ENCODE measurements at regions not wholly inside any gene's neighbourhood (a gene's known extent, or its start where the extent isn't known, plus 50 kb on each side); places are given as distances from the start of the nearest gene placed in this dataset.

DNA sequence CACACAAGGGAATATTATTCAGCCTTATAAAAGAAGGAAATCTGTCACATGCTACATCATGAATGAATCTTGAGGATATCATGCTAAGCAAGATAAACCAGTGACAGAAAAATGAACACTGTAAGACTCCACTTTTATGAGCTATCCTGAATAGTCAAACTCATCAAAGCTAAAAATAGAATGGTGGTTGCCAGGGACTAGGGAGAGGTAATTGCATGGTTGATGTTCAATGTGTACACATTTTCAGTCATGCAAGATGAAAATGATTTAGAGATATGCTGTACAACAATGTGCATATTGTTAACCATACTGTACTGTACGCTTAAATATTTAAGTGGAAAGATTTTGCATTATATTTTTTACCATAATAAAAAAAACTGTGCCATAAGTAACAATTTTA lies 1349.1 kb downstream of the XPNPEP1 start:
- Histone ChIP-seq H3K4me1 (replicated peaks in 1 of 4; ENCODE audit: control insufficient read depth in 3 of 4, insufficient read depth in 4 of 4, low read length in 3 of 4) (no peaks in the 10 kb centered on the region), H3K27ac (ENCODE audit: low read depth, low read length) (no peak overlapping the region), H3K4me3 (ENCODE audit: extremely low read depth in 1 of 4, insufficient read depth in 2 of 4, low read depth in 3 of 4, low read length in 4 of 4) (no peak overlapping the region), H4K91ac (replicated peaks; ENCODE audit: insufficient read length, low read length) (no peak overlapping the region), H2BK5ac (ENCODE audit: low read depth, low read length) (no peak overlapping the region), H2BK12ac (ENCODE audit: low read depth, low read length) (no peak overlapping the region), H3K23me2 (ENCODE audit: low read depth, low read length) (no peaks in the 10 kb centered on the region), H3K9me3 (ENCODE audit: insufficient read depth in 2 of 2, low read depth in 1 of 2, low read length in 1 of 2) (no peaks in the 10 kb centered on the region), H2BK20ac (ENCODE audit: low read length) (no peak overlapping the region), H2BK15ac (ENCODE audit: low read length) (no peak overlapping the region), H4K5ac (ENCODE audit: insufficient read length, low read depth, low read length) (no peak overlapping the region), H3K36me3 (ENCODE audit: control insufficient read depth in 2 of 4, insufficient read depth in 4 of 4, low read length in 3 of 4) (no peaks in the 10 kb centered on the region), H3K27me3 (replicated peaks in 1 of 4; ENCODE audit: control insufficient read depth in 3 of 4, extremely low read depth in 1 of 4, insufficient read depth in 3 of 4, low read length in 3 of 4) (no peaks in the 10 kb centered on the region), H2BK120ac (replicated peaks; ENCODE audit: low read depth, low read length) (no peak overlapping the region), H2AK5ac (ENCODE audit: low read depth, low read length) (no peak overlapping the region), H3K14ac (ENCODE audit: insufficient read length) (no peak overlapping the region), H3K79me2 (ENCODE audit: control insufficient read depth in 1 of 2, insufficient read depth in 2 of 2, low read length in 2 of 2) (no peaks in the 10 kb centered on the region), H3K9ac (replicated peaks in 1 of 4; ENCODE audit: extremely low read depth in 1 of 4, low read depth in 3 of 4, low read length in 3 of 4) (no peak overlapping the region), H3K4ac (replicated peaks; ENCODE audit: insufficient read length, low read depth, low read length) (no peak overlapping the region), H2AFZ (ENCODE audit: low read length) (no peak overlapping the region), H4K20me1 (replicated peaks in 1 of 2; ENCODE audit: control insufficient read depth in 1 of 2, insufficient read depth in 2 of 2, low read length in 2 of 2) (no peaks in the 10 kb centered on the region), H4K8ac (ENCODE audit: extremely low read depth, insufficient read depth, low read length) (no peak overlapping the region), H3K79me1 (ENCODE audit: low read depth, low read length) (no peaks in the 10 kb centered on the region), H3K23ac (ENCODE audit: insufficient read length) (no peak overlapping the region), H3K4me2 (ENCODE audit: insufficient read depth in 1 of 2, low read depth in 2 of 2, low read length in 2 of 2) (no peak overlapping the region), H3K56ac (replicated peaks; ENCODE audit: insufficient read length, low read depth, low read length) (no peak overlapping the region), H3K18ac (ENCODE audit: extremely low read depth, low read length) (no peak overlapping the region)
- 82% methylated on average over 1 of the region's 1 CpG; no CpG with 5 or more reads in 1 of the 2 experiments for WGBS, 2 experiments (ENCODE audit: extremely low coverage in 1 of 2, insufficient coverage in 1 of 2, insufficient read length in 1 of 2, insufficient replicate concordance in 2 of 2, low coverage in 1 of 2, low lambda C conversion rate in 2 of 2, missing lambda C conversion rate in 1 of 2)
- DNase-seq (ENCODE audit: low read depth in 1 of 2, low spot score in 2 of 2) (no peak), FAIRE-seq (no peak)
- ChIA-PET CTCF (ENCODE audit: partially characterized antibody) (interaction anchor here (1.0 kb wide), 1 partner anchor 12 kb away, joined by 3 read pairs; no protein-coding TSS in a partner anchor), POLR2A (ENCODE audit: partially characterized antibody) (no interaction called here)
- TF ChIP-seq SP2 (IDR thresholded peaks at IDR 0.05; ENCODE audit: low read length) (no peak), SP1 (IDR thresholded peaks at IDR 0.05; ENCODE audit: low read depth, low read length) (no peak), EP300 (IDR thresholded peaks at IDR 0.05; ENCODE audit: borderline replicate concordance in 1 of 2, low read depth in 2 of 2, low read length in 2 of 2) (no peak), KDM4A (IDR thresholded peaks at IDR 0.05; ENCODE audit: low read depth, low read length, severe bottlenecking) (no peak), PHF8 (conservative IDR thresholded peaks at IDR 0.05; ENCODE audit: low read depth, low read length) (no peak)
